IMR-90 (cell line): ENCODE measurements at regions not wholly inside any gene's neighbourhood (a gene's known extent, or its start where the extent isn't known, plus 50 kb on each side); places are given as distances from the start of the nearest gene placed in this dataset.

Source experiments
- ATAC-seq: fragments of 200-7000 bp; cut with Tn5 transposase; 2 replicates; pipeline ENCODE4 v1.9.1; 2020; ENCODE audit warnings: low read depth, mild to moderate bottlenecking, moderate library complexity
- BruUV-seq: library from RNA; stranded (reverse); fragments of 400-500 nt; replicated peaks from 2 replicates; lab custom pipeline; 2021; lab: Mats Ljungman, UMichigan
- CTCF ChIA-PET: fragments of 300-600 bp; formaldehyde crosslinking; extraction: SDS; loops from one replicate; lab custom pipeline; 2021; ENCODE audit warnings: antibody characterized with exemption; lab: Yijun Ruan, JAX
- POLR2A ChIA-PET: fragments of 300-600 bp; sonication (Branson Sonifier 250); formaldehyde crosslinking; loops from one replicate; lab custom pipeline; 2022; ENCODE audit warnings: antibody characterized with exemption; ENCODE audit not compliant: unreplicated experiment; lab: Charles Lee
- DNase-seq: peaks from one replicate; pipeline ENCODE4 v3.0.0; 2013
- H2AFZ ChIP-seq: replicated peaks from 2 replicates; pipeline ENCODE3; 2013; ENCODE audit warnings: low read length, mild to moderate bottlenecking; ENCODE audit not compliant: poor library complexity
- H2AK5ac ChIP-seq: 2 replicates; pipeline ENCODE4 v1.6.1; 2013; ENCODE audit warnings: low read depth, low read length, inconsistent platforms
- H2AK9ac ChIP-seq: replicated peaks from 2 replicates; pipeline ENCODE3; 2013; ENCODE audit warnings: mild to moderate bottlenecking, low read depth, low read length, moderate library complexity; ENCODE audit not compliant: poor library complexity
- H2BK120ac ChIP-seq: 2 replicates; pipeline ENCODE4 v1.6.1; 2013; ENCODE audit warnings: low read depth, low read length, inconsistent platforms
- H2BK15ac ChIP-seq: 3 replicates; pipeline ENCODE4 v1.6.1; 2013; ENCODE audit warnings: low read depth, low read length, inconsistent platforms
- H2BK20ac ChIP-seq: 2 replicates; pipeline ENCODE4 v1.6.1; 2013; ENCODE audit warnings: low read depth, mild to moderate bottlenecking, inconsistent platforms, low read length, moderate library complexity
- H2BK5ac ChIP-seq: 2 replicates; pipeline ENCODE4 v1.6.1; 2013; ENCODE audit warnings: mild to moderate bottlenecking, low read depth, low read length, inconsistent platforms; ENCODE audit not compliant: poor library complexity, severe bottlenecking
- H3K14ac ChIP-seq: replicated peaks from 2 replicates; pipeline ENCODE4 v1.6.1; 2013; ENCODE audit warnings: low read depth, low read length, inconsistent platforms
- H3K18ac ChIP-seq: 2 replicates; pipeline ENCODE4 v1.6.1; 2013; ENCODE audit warnings: low read depth, low read length, control low read depth
- H3K23ac ChIP-seq: 2 replicates; pipeline ENCODE4 v1.6.1; 2013; ENCODE audit warnings: low read depth, low read length, inconsistent platforms
- H3K27ac ChIP-seq: 2 replicates; pipeline ENCODE4 v1.5.1; 2013; ENCODE audit warnings: mild to moderate bottlenecking, control low read depth, low read length; ENCODE audit not compliant: insufficient read depth
- H3K27me3 ChIP-seq: 2 replicates; pipeline ENCODE4 v1.6.1; 2013; ENCODE audit warnings: low read length; ENCODE audit not compliant: control insufficient read depth, insufficient read depth
- H3K36me3 ChIP-seq: 2 replicates; pipeline ENCODE4 v1.6.1; 2013; ENCODE audit warnings: low read length, mixed read lengths; ENCODE audit not compliant: control insufficient read depth, insufficient read depth
- H3K4ac ChIP-seq: 2 replicates; pipeline ENCODE4 v1.6.1; 2013; ENCODE audit warnings: low read depth, low read length, inconsistent platforms
- H3K4me1 ChIP-seq: 2 replicates; pipeline ENCODE4 v1.6.1; 2013; ENCODE audit warnings: low read length, mixed read lengths; ENCODE audit not compliant: control insufficient read depth, insufficient read depth
- H3K4me2 ChIP-seq: 2 replicates; pipeline ENCODE4 v1.6.1; 2013; ENCODE audit warnings: low read depth, mild to moderate bottlenecking, control low read depth, low read length, moderate library complexity
- H3K4me3 ChIP-seq: 2 replicates; pipeline ENCODE4 v1.5.1; 2013; ENCODE audit warnings: low read depth, mild to moderate bottlenecking, control low read depth, low read length, moderate library complexity; ENCODE audit not compliant: insufficient read depth
- H3K56ac ChIP-seq: 2 replicates; pipeline ENCODE4 v1.6.1; 2013; ENCODE audit warnings: low read length, inconsistent platforms; ENCODE audit not compliant: insufficient read depth; ENCODE audit errors: extremely low read depth
- H3K79me1 ChIP-seq, 2 experiments: 2 replicates each; pipeline ENCODE4 v1.6.1; 2013; ENCODE audit warnings: low read length in 2 of 2, inconsistent platforms in 1 of 2, low read depth in 1 of 2
- H3K9ac ChIP-seq: 2 replicates; pipeline ENCODE4 v1.6.1; 2013; ENCODE audit warnings: low read depth, low read length, control low read depth
- H3K9me1 ChIP-seq: 2 replicates; pipeline ENCODE4 v1.6.1; 2013; ENCODE audit warnings: low read length, inconsistent platforms; ENCODE audit not compliant: insufficient read depth
- H3K9me3 ChIP-seq: 2 replicates; pipeline ENCODE4 v1.6.1; 2013; ENCODE audit warnings: low read length; ENCODE audit not compliant: control insufficient read depth, insufficient read depth
- H4K20me1 ChIP-seq: 2 replicates; pipeline ENCODE4 v1.6.1; 2013; ENCODE audit warnings: low read length, inconsistent platforms; ENCODE audit not compliant: insufficient read depth
- H4K5ac ChIP-seq: 2 replicates; pipeline ENCODE4 v1.6.1; 2013; ENCODE audit warnings: mild to moderate bottlenecking, low read depth, low read length, control low read depth
- H4K8ac ChIP-seq, 2 experiments: 2 replicates each; pipeline ENCODE4 v1.6.1; 2013; ENCODE audit warnings: low read depth in 2 of 2, low read length in 2 of 2, control low read depth in 1 of 2, inconsistent platforms in 1 of 2
- H4K91ac ChIP-seq: 2 replicates; pipeline ENCODE4 v1.6.1; 2013; ENCODE audit warnings: low read depth, low read length, inconsistent platforms; ENCODE audit not compliant: insufficient read depth
- ELK1 ChIP-seq: fragments of 150-350 bp; IDR thresholded peaks from 2 replicates; pipeline ENCODE4 v1.6.1; 2016; ENCODE audit warnings: low read depth, mild to moderate bottlenecking, low read length, moderate library complexity, borderline replicate concordance
- FOS ChIP-seq: fragments of 150-350 bp; IDR thresholded peaks from 2 replicates; pipeline ENCODE4 v1.6.1; 2016; ENCODE audit warnings: low read depth, low read length
- WGBS, 2 experiments: methylation state at CpG; one replicate each; pipeline versions ENCODE4 v1.1.5 to v1.1.7; 2013; ENCODE audit warnings: missing lambda C conversion rate in 2 of 2; ENCODE audit not compliant: insufficient read length in 1 of 2; ENCODE audit errors: extremely low coverage in 2 of 2; 5-methylcytosine and 5-hydroxymethylcytosine counted together
- dilution Hi-C: fragments of 300-500 bp; cut with HindIII; formaldehyde crosslinking; loops from one replicate; pipeline ENCODE4 v1.14.3; 2018; ENCODE audit warnings: low sequenced_read_pairs; ENCODE audit not compliant: unreplicated experiment
- in situ Hi-C: fragments of 300-500 bp; cut with MboI; formaldehyde crosslinking; loops from 3 replicates; pipeline ENCODE4 v1.14.3; 2019; ENCODE audit warnings: low sequenced_read_pairs, inconsistent platforms, mixed read lengths
- intact Hi-C: fragments of 100-400 bp; cut with micrococcal nuclease; formaldehyde crosslinking; loops from 2 replicates; pipeline ENCODE4 v1.10.0; 2022

GRCh38 chr5:34550247-34550646 is 105.9 kb upstream of the RAI14 start:
- no peak overlapping the region for H3K9ac ChIP-seq
- H2AFZ ChIP-seq: no peak overlapping the region
- H2BK15ac ChIP-seq: peak overlapping the region; percentile 71; the same call in 2 of the 3 replicates
- ATAC-seq (no peak), DNase-seq (no peak)
- TF ChIP-seq ELK1 (no peak), FOS (no peak)
- H3K14ac ChIP-seq: no peak overlapping the region
- no peak overlapping the region for H3K23ac ChIP-seq
- dilution Hi-C loops: no loop called here
- H3K56ac ChIP-seq: no peak overlapping the region
- peak overlapping the region; percentile 50; the same call in 1 of the 2 replicates for H2AK5ac ChIP-seq
- BruUV-seq: no TSS peak
- in situ Hi-C loops: no loop called here
- H3K9me1 ChIP-seq: peaks cover 7% of the 10 kb centered on the region
- no CpG with 5 or more reads among the region's 2 CpGs for WGBS, 2 experiments
- no peak overlapping the region for H2BK5ac ChIP-seq
- ChIA-PET CTCF (interaction anchor here (0.6 kb wide), 1 partner anchor 50 kb away, joined by 3 read pairs; no protein-coding TSS in a partner anchor), POLR2A (no interaction called here)
- H3K4me2 ChIP-seq: no peak overlapping the region
- no peak overlapping the region for H3K4me3 ChIP-seq
- H2BK120ac ChIP-seq: no peak overlapping the region
- H3K18ac ChIP-seq: no peak overlapping the region
- H3K27ac ChIP-seq: no peak overlapping the region
- peaks cover 2% of the 10 kb centered on the region; the same call in 1 of the 2 replicates for H3K9me3 ChIP-seq
- no peaks in the 10 kb centered on the region for H3K79me1 ChIP-seq
- H4K91ac ChIP-seq: no peak overlapping the region
- no peaks in the 10 kb centered on the region for H4K20me1 ChIP-seq
- H3K4ac ChIP-seq: no peak overlapping the region
- intact Hi-C loops: no loop called here
- no peak overlapping the region for H2AK9ac ChIP-seq
- no peaks in the 10 kb centered on the region for H3K36me3 ChIP-seq
- H4K8ac ChIP-seq: no peak overlapping the region
- no peak overlapping the region for H2BK20ac ChIP-seq
- no peaks in the 10 kb centered on the region for H3K27me3 ChIP-seq
- H3K4me1 ChIP-seq: no peaks in the 10 kb centered on the region
- H4K5ac ChIP-seq: no peak overlapping the region
